Stimulated activated CD4-positive, alpha-beta T cell treated with anti-CD3 and anti-CD28 coated beads, Interleukin-1b, Interleukin-23, amount 100 ng/mL, for 4 hours (primary cell): ENCODE measurements at regions not wholly inside any gene's neighbourhood (a gene's known extent, or its start where the extent isn't known, plus 50 kb on each side); places are given as distances from the start of the nearest gene placed in this dataset.

Experiments
- DNase-seq, 2 donors: peaks; one replicate each; pipeline ENCODE4 v3.0.0-alpha.2; 2020; ENCODE audit warnings: low read depth in 2 of 2

- DNase-seq: no peak
These were observed 141.9 kb upstream of the SASH1 start for GRCh38 chr6:148200781-148201180.

- no peak for DNase-seq
These were observed 139.2 kb upstream of the SASH1 start for GRCh38 chr6:148203281-148203925.

GRCh38 chr6:148203970-148204369 lies 138.7 kb upstream of the SASH1 start:
- peak; percentile 12 to 33 for DNase-seq

- no peak for DNase-seq
These were observed 134.3 kb upstream of the SASH1 start for GRCh38 chr6:148208298-148208697.

GRCh38 chr6:148211777-148212324 lies 130.8 kb upstream of the SASH1 start:
- no peak for DNase-seq

- DNase-seq: no peak
These were observed 130.3 kb upstream of the SASH1 start for GRCh38 chr6:148212366-148212765.

GRCh38 chr6:148213366-148213765 lies 129.3 kb upstream of the SASH1 start:
- no peak for DNase-seq

GRCh38 chr6:148214667-148215066 lies 128.0 kb upstream of the SASH1 start:
- no peak for DNase-seq

GRCh38 chr6:148217051-148217450 lies 125.6 kb upstream of the SASH1 start:
- no peak for DNase-seq

- DNase-seq: no peak
These were observed 124.7 kb upstream of the SASH1 start for GRCh38 chr6:148217921-148218320.

GRCh38 chr6:148218542-148219258 lies 123.9 kb upstream of the SASH1 start:
- DNase-seq: no peak

GRCh38 chr6:148221196-148221979 lies 121.2 kb upstream of the SASH1 start:
- DNase-seq: no peak

- DNase-seq: no peak
These were observed 120.3 kb upstream of the SASH1 start for GRCh38 chr6:148222376-148222775.

GRCh38 chr6:148222846-148223245 lies 119.8 kb upstream of the SASH1 start:
- DNase-seq: no peak

- no peak for DNase-seq
These were observed 119.2 kb upstream of the SASH1 start for GRCh38 chr6:148223424-148223842.

- no peak for DNase-seq
These were observed 116.8 kb upstream of the SASH1 start for GRCh38 chr6:148225871-148226270.

- no peak for DNase-seq
These were observed 116.4 kb upstream of the SASH1 start for GRCh38 chr6:148226284-148226683.

GRCh38 chr6:148231572-148231971 lies 111.1 kb upstream of the SASH1 start:
- no peak for DNase-seq

GRCh38 chr6:148235446-148235845 lies 107.2 kb upstream of the SASH1 start:
- DNase-seq: no peak

- DNase-seq: no peak
These were observed 103.9 kb upstream of the SASH1 start for GRCh38 chr6:148238713-148239112.

- DNase-seq: no peak
These were observed 103.4 kb upstream of the SASH1 start for GRCh38 chr6:148239215-148239614.

- DNase-seq: no peak
These were observed 102.7 kb upstream of the SASH1 start for GRCh38 chr6:148239801-148240460.
